A673 (cell line): ENCODE measurements at regions not wholly inside any gene's neighbourhood (a gene's known extent, or its start where the extent isn't known, plus 50 kb on each side); places are given as distances from the start of the nearest gene placed in this dataset.

Experiments used
- CTCF ChIP-seq: fragments of 300-800, 200-600 bp; sonication (generic); conservative IDR thresholded peaks from 2 replicates; pipeline ENCODE4 v1.5.1; 2017; ENCODE audit warnings: low read depth, mild to moderate bottlenecking, antibody characterized with exemption, low read length, moderate library complexity, mixed read lengths
- EZH2 ChIP-seq: fragments of 200-600 bp; sonication (generic); IDR thresholded peaks from 2 replicates; pipeline ENCODE4 v1.6.1; 2017; ENCODE audit warnings: borderline replicate concordance, low read depth, mild to moderate bottlenecking, mixed read lengths, antibody characterized with exemption, low read length; ENCODE audit not compliant: poor library complexity, severe bottlenecking

- no peak for TF ChIP-seq CTCF
- TF ChIP-seq EZH2, result no peak
Measured at GRCh38 chr13:103973740-103974139, 907.5 kb upstream of the SLC10A2 start.
